DOHH2 (cell line): ENCODE measurements at regions not wholly inside any gene's neighbourhood (a gene's known extent, or its start where the extent isn't known, plus 50 kb on each side); places are given as distances from the start of the nearest gene placed in this dataset.
"Not testable (repeated sequence)": the region's sequence is repeated elsewhere in the genome, so short reads cannot be mapped to it uniquely, and the experiment has no call there.

ENCODE experiments used
- EZH2phosphoT487 ChIP-seq: fragments of 200-600 bp; sonication (generic); IDR thresholded peaks from 2 replicates; pipeline ENCODE4 v1.6.1; 2017; ENCODE audit warnings: borderline replicate concordance, mild to moderate bottlenecking, antibody characterized with exemption, low read length, moderate library complexity, mixed read lengths
- TF ChIP-seq, protein P1 (sequence below): fragments of 200-600 bp; sonication (generic); IDR thresholded peaks from one replicate; pipeline ENCODE4 v1.5.1; 2014; ENCODE audit warnings: antibody characterized with exemption, mild to moderate bottlenecking, low read depth, low read length; ENCODE audit not compliant: poor library complexity, severe bottlenecking

DNA sequence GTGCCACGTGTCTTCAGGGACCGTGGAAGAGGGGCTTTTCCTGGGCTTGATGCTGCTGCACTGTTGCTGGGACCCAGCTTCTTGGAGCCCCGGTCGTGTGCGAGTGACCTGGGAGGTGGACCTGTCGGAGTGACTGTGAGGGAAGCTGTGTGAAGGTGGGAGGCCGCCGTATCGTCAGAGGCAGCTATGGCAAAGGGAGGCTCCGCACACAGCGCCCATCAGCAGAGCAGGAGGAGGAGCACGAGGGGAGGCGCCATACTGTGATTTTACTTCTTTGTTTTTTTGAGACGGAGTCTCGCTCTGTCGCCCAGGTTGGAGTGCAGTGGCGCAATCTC, 171.0 kb downstream of the LAT start:
- TF ChIP-seq, protein P1, sequence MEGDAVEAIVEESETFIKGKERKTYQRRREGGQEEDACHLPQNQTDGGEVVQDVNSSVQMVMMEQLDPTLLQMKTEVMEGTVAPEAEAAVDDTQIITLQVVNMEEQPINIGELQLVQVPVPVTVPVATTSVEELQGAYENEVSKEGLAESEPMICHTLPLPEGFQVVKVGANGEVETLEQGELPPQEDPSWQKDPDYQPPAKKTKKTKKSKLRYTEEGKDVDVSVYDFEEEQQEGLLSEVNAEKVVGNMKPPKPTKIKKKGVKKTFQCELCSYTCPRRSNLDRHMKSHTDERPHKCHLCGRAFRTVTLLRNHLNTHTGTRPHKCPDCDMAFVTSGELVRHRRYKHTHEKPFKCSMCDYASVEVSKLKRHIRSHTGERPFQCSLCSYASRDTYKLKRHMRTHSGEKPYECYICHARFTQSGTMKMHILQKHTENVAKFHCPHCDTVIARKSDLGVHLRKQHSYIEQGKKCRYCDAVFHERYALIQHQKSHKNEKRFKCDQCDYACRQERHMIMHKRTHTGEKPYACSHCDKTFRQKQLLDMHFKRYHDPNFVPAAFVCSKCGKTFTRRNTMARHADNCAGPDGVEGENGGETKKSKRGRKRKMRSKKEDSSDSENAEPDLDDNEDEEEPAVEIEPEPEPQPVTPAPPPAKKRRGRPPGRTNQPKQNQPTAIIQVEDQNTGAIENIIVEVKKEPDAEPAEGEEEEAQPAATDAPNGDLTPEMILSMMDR, result not testable (repeated sequence)
- not testable (repeated sequence) for TF ChIP-seq EZH2phosphoT487
